OCI-LY3 (cell line): ENCODE measurements at regions not wholly inside any gene's neighbourhood (a gene's known extent, or its start where the extent isn't known, plus 50 kb on each side); places are given as distances from the start of the nearest gene placed in this dataset.

Experiments
- H2AFZ ChIP-seq: fragments of 200-600, 300-600 bp; shearing (Covaris generic); 2 replicates; pipeline ENCODE4 v1.6.0; 2014; ENCODE audit warnings: antibody characterized with exemption, low read depth, low read length
- H3K27ac ChIP-seq: fragments of 200-600, 300-600 bp; sonication (generic); 2 replicates; pipeline ENCODE4 v1.5.1; 2014; ENCODE audit warnings: mild to moderate bottlenecking, low read length, moderate library complexity, mixed read lengths
- H3K27me3 ChIP-seq: fragments of 200-600, 300-600 bp; sonication (generic); 2 replicates; pipeline ENCODE4 v1.6.1; 2014; ENCODE audit warnings: low read depth, low read length, mixed read lengths
- H3K36me3 ChIP-seq: fragments of 200-600, 300-600 bp; sonication (generic); replicated peaks from 2 replicates; pipeline ENCODE3; 2014; ENCODE audit warnings: low read depth, low read length, mixed read lengths
- H3K4me1 ChIP-seq: fragments of 300-600, 200-600 bp; sonication (generic); 2 replicates; pipeline ENCODE4 v1.6.1; 2014; ENCODE audit warnings: low read length, mixed read lengths
- H3K4me2 ChIP-seq: fragments of 200-600, 300-600 bp; sonication (generic); 2 replicates; pipeline ENCODE4 v1.6.1; 2014; ENCODE audit warnings: low read length, mixed read lengths
- H3K4me3 ChIP-seq: fragments of 300-600, 200-600 bp; sonication (generic); 2 replicates; pipeline ENCODE4 v1.5.1; 2014; ENCODE audit warnings: antibody characterized with exemption, mild to moderate bottlenecking, low read length, moderate library complexity
- H3K79me2 ChIP-seq: fragments of 300-600, 200-600 bp; shearing (Covaris generic); 2 replicates; pipeline ENCODE4 v1.6.1; 2014; ENCODE audit warnings: mild to moderate bottlenecking, low read length, mixed read lengths
- H3K9ac ChIP-seq: fragments of 300-600, 200-600 bp; shearing (Covaris generic); 2 replicates; pipeline ENCODE4 v1.6.0; 2014; ENCODE audit warnings: mild to moderate bottlenecking, low read length, moderate library complexity
- H3K9me3 ChIP-seq: fragments of 200-600, 300-600 bp; shearing (Covaris generic); 2 replicates; pipeline ENCODE4 v1.6.1; 2014; ENCODE audit warnings: low read length, mixed read lengths; ENCODE audit not compliant: insufficient read depth
- H4K20me1 ChIP-seq: fragments of 200-600, 300-600 bp; sonication (generic); 2 replicates; pipeline ENCODE4 v1.6.1; 2016; ENCODE audit warnings: low read length, mixed read lengths; ENCODE audit not compliant: insufficient read depth
- CTCF ChIP-seq: fragments of 200-600, 300-600 bp; sonication (generic); IDR thresholded peaks from 2 replicates; pipeline ENCODE4 v1.5.1; 2014; ENCODE audit warnings: antibody characterized with exemption, low read length, low read depth
- EZH2phosphoT487 ChIP-seq: fragments of 200-600 bp; shearing (Covaris generic); IDR thresholded peaks from 2 replicates; pipeline ENCODE4 v1.6.1; 2018; ENCODE audit warnings: antibody characterized with exemption, mixed run types, low read depth

- Histone ChIP-seq H3K36me3 (no peaks in the 10 kb centered on the region), H3K27ac (no peak overlapping the region), H2AFZ (no peak overlapping the region), H3K27me3 (no peaks in the 10 kb centered on the region), H3K4me2 (no peak overlapping the region), H3K9me3 (no peaks in the 10 kb centered on the region), H3K4me3 (no peak overlapping the region), H3K9ac (no peak overlapping the region), H3K79me2 (no peaks in the 10 kb centered on the region), H4K20me1 (no peaks in the 10 kb centered on the region), H3K4me1 (no peaks in the 10 kb centered on the region)
- TF ChIP-seq CTCF = no peak
- TF ChIP-seq EZH2phosphoT487 = no peak
These were observed 228.1 kb downstream of the DRD1 start for GRCh38 chr5:175215906-175216305.

DNA sequence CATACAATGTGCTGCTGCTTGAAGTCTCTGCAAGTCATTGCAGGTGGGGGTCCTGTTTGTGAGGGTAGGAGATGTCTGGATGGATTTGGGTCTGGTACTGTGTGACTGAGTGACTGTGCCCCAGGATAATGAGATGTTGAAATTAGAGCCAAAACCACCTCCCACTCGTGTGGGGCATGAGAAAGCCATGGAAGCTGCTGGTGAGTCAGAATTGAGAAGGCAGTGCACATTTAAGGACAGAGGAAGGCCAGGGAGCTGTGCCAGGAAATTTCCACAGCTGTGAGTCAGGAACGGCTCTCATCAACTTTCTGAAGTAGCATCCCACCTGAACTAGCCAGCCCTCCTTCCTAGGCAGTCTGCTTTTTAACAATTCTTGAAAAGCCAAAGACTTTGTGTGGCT lies 229.8 kb downstream of the DRD1 start:
- no peak overlapping the region for H3K9ac ChIP-seq
- no peaks in the 10 kb centered on the region for H3K9me3 ChIP-seq
- no peaks in the 10 kb centered on the region for H3K27me3 ChIP-seq
- H3K4me3 ChIP-seq = no peak overlapping the region
- H2AFZ ChIP-seq = no peak overlapping the region
- TF ChIP-seq CTCF (no peak), EZH2phosphoT487 (no peak)
- H3K36me3 ChIP-seq = no peaks in the 10 kb centered on the region
- no peaks in the 10 kb centered on the region for H3K4me1 ChIP-seq
- H3K79me2 ChIP-seq = no peaks in the 10 kb centered on the region
- no peaks in the 10 kb centered on the region for H4K20me1 ChIP-seq
- no peak overlapping the region for H3K4me2 ChIP-seq
- no peak overlapping the region for H3K27ac ChIP-seq

DNA sequence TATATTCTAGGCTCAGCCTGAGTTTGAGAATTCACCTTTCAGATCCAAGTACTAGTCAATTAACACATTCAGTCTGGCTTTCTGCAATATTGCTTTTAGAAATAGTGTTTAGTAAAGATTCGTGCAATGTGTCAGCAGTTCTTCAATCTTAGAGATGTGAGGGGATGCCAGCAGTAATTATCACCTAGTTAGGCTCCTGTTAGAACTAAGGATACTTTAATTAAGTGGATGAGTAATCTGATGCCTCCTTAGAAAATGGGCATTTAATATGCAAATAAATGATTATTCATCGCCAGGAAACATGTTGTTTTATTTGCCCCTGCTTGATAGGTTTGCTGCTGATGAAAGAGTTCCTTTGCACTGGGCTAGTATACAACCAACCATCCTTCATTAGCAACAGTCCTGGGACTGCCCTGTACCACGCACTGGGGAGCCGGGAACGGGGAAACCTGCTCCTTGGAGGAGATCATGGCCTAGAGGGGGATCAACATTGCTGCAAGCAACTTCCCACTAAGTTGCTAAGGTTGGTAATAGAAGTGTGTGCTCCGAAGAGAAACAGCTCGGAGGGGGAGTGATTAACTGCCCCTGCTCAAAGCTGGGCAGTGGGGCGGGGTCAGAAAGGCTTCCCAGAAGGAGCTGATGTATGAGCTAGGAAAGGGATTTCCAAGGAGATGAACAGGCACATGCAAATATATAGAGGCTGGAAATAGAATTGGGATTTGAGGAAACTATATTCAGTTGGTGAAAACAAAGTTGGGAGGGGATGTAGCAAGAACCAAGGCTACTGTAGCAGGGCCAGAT lies 231.8 kb downstream of the DRD1 start:
- no peaks in the 10 kb centered on the region for H3K9me3 ChIP-seq
- no peak overlapping the region for H3K27ac ChIP-seq
- no peaks in the 10 kb centered on the region for H3K4me1 ChIP-seq
- H2AFZ ChIP-seq = no peak overlapping the region
- no peak overlapping the region for H3K4me2 ChIP-seq
- H3K4me3 ChIP-seq = no peak overlapping the region
- no peak for TF ChIP-seq EZH2phosphoT487
- no peak for TF ChIP-seq CTCF
- no peaks in the 10 kb centered on the region for H3K36me3 ChIP-seq
- no peaks in the 10 kb centered on the region for H3K27me3 ChIP-seq
- no peaks in the 10 kb centered on the region for H4K20me1 ChIP-seq
- H3K79me2 ChIP-seq = no peaks in the 10 kb centered on the region
- no peak overlapping the region for H3K9ac ChIP-seq

- Histone ChIP-seq H2AFZ (no peak overlapping the region), H3K9me3 (no peaks in the 10 kb centered on the region), H4K20me1 (no peaks in the 10 kb centered on the region), H3K9ac (no peak overlapping the region), H3K4me1 (no peaks in the 10 kb centered on the region), H3K4me2 (no peak overlapping the region), H3K4me3 (no peak overlapping the region), H3K27me3 (no peaks in the 10 kb centered on the region), H3K27ac (no peak overlapping the region), H3K79me2 (no peaks in the 10 kb centered on the region), H3K36me3 (no peaks in the 10 kb centered on the region)
- TF ChIP-seq CTCF = no peak
- TF ChIP-seq EZH2phosphoT487 = no peak
These were observed 236.5 kb downstream of the DRD1 start for GRCh38 chr5:175207321-175208040.
